Endothelial cell of umbilical vein (primary cell): ENCODE measurements at regions not wholly inside any gene's neighbourhood (a gene's known extent, or its start where the extent isn't known, plus 50 kb on each side); places are given as distances from the start of the nearest gene placed in this dataset.

Source experiments
- BruUV-seq: library from RNA; stranded (reverse); fragments of 400-500 nt; replicated peaks from 2 replicates; lab custom pipeline; 2021; lab: Mats Ljungman, UMichigan
- CTCF ChIA-PET: fragments of 300-600, 350-600 bp; sonication (Branson Sonifier 250); formaldehyde crosslinking; loops from one replicate; lab custom pipeline; 2021; ENCODE audit warnings: antibody characterized with exemption, inconsistent platforms; lab: Charles Lee
- POLR2A ChIA-PET: fragments of 300-600, 350-600 bp; sonication (Branson Sonifier 250); formaldehyde crosslinking; loops from one replicate; lab custom pipeline; 2021; ENCODE audit warnings: antibody characterized with exemption, inconsistent platforms; lab: Charles Lee
- DNase-seq: peaks from one replicate; pipeline ENCODE4 v3.0.0-alpha.2; 2011; ENCODE audit warnings: low read depth, low spot score
- FAIRE-seq: peaks from 2 replicates; lab custom pipeline; 2011; peaks lifted over from hg19 to GRCh38; lab: Jason Lieb, UNC
- H2AFZ ChIP-seq: 2 replicates; pipeline ENCODE4 v1.6.0; 2012; ENCODE audit warnings: low read depth, low read length, control low read depth, inconsistent platforms
- H3K27ac ChIP-seq: 2 replicates; pipeline ENCODE4 v1.5.1; 2011; ENCODE audit warnings: low read depth, mild to moderate bottlenecking, control low read depth, low read length, moderate library complexity; ENCODE audit not compliant: insufficient read depth
- H3K27me3 ChIP-seq, 2 experiments: 2 replicates each; pipeline versions ENCODE4 v1.6.0 to v1.6.1; 2011; ENCODE audit warnings: low read length in 2 of 2, mixed read lengths in 1 of 2; ENCODE audit not compliant: control insufficient read depth in 2 of 2, insufficient read depth in 2 of 2
- H3K36me3 ChIP-seq, 2 experiments: 2 replicates in 1 of 2; 3 replicates in 1 of 2; pipeline ENCODE4 v1.5.1; 2011; ENCODE audit warnings: low read length in 2 of 2, mild to moderate bottlenecking in 1 of 2, moderate library complexity in 1 of 2; ENCODE audit not compliant: control insufficient read depth in 2 of 2, insufficient read depth in 2 of 2; ENCODE audit errors: extremely low read depth in 1 of 2
- H3K4me1 ChIP-seq: 3 replicates; pipeline ENCODE4 v1.5.1; 2011; ENCODE audit warnings: mild to moderate bottlenecking, low read length; ENCODE audit not compliant: control insufficient read depth, insufficient read depth; ENCODE audit errors: extremely low read depth
- H3K4me2 ChIP-seq: 2 replicates; pipeline ENCODE4 v1.6.1; 2011; ENCODE audit warnings: low read length, control low read depth, mixed read lengths; ENCODE audit not compliant: insufficient read depth
- H3K4me3 ChIP-seq, 3 experiments: fragments of 200-600 bp in 1 of 3; sonication (generic), shearing (Covaris generic) in 1 of 3; replicated peaks in 1 of 3; 2 replicates each; pipeline ENCODE4 v1.5.1; 2011 to 2016; ENCODE audit warnings: control low read depth in 3 of 3, low read length in 3 of 3, mild to moderate bottlenecking in 2 of 3, inconsistent platforms in 1 of 3, low read depth in 1 of 3, moderate library complexity in 1 of 3; ENCODE audit not compliant: insufficient read depth in 1 of 3
- H3K79me2 ChIP-seq: 2 replicates; pipeline ENCODE4 v1.6.0; 2012; ENCODE audit warnings: low read length, inconsistent platforms; ENCODE audit not compliant: control insufficient read depth, insufficient read depth
- H3K9ac ChIP-seq: replicated peaks from 2 replicates; pipeline ENCODE3; 2011; ENCODE audit warnings: low read length, control low read depth; ENCODE audit not compliant: insufficient read depth; ENCODE audit errors: extremely low read depth
- H3K9me1 ChIP-seq: replicated peaks from 3 replicates; pipeline ENCODE4 v1.6.0; 2011; ENCODE audit warnings: mild to moderate bottlenecking, low read length; ENCODE audit not compliant: control insufficient read depth, insufficient read depth; ENCODE audit errors: extremely low read depth
- H3K9me3 ChIP-seq: replicated peaks from 2 replicates; pipeline ENCODE4 v1.5.1; 2012; ENCODE audit warnings: low read length, inconsistent platforms; ENCODE audit not compliant: control insufficient read depth, insufficient read depth
- H4K20me1 ChIP-seq: replicated peaks from 2 replicates; pipeline ENCODE3; 2011; ENCODE audit warnings: mild to moderate bottlenecking, low read length; ENCODE audit not compliant: control insufficient read depth, insufficient read depth; ENCODE audit errors: extremely low read depth
- EZH2 ChIP-seq: IDR thresholded peaks from 2 replicates; pipeline ENCODE4 v1.6.1; 2012; ENCODE audit warnings: borderline replicate concordance, low read depth, mild to moderate bottlenecking, moderate library complexity, low read length, inconsistent platforms; ENCODE audit not compliant: severe bottlenecking
- FOS ChIP-seq: IDR thresholded peaks from 2 replicates; pipeline ENCODE4 v1.6.1; 2011; ENCODE audit warnings: mild to moderate bottlenecking, low read length, moderate library complexity, borderline replicate concordance; ENCODE audit not compliant: insufficient read depth
- GATA2 ChIP-seq: IDR thresholded peaks from 2 replicates; pipeline ENCODE4 v1.7.0; 2011; ENCODE audit warnings: low read depth, mild to moderate bottlenecking, moderate library complexity, mixed read lengths, low read length; ENCODE audit not compliant: insufficient read length, insufficient read depth
- JUN ChIP-seq: IDR thresholded peaks from 2 replicates; pipeline ENCODE4 v1.6.1; 2011; ENCODE audit warnings: borderline replicate concordance, low read depth; ENCODE audit not compliant: insufficient read length, insufficient read depth
- MYC ChIP-seq: IDR thresholded peaks from one replicate; pipeline ENCODE4 v1.6.1; 2011; ENCODE audit warnings: mild to moderate bottlenecking, low read depth, low read length
- POLR2A ChIP-seq: IDR thresholded peaks from 2 replicates; pipeline ENCODE4 v1.6.1; 2012; ENCODE audit warnings: low read depth, mild to moderate bottlenecking, control low read depth, low read length
- POLR2AphosphoS5 ChIP-seq: IDR thresholded peaks from 2 replicates; pipeline ENCODE4 v1.6.1; 2012; ENCODE audit warnings: low read depth, mild to moderate bottlenecking, control low read depth, low read length, moderate library complexity; ENCODE audit not compliant: insufficient read depth
- dilution Hi-C: fragments of 300-500 bp; cut with MboI; formaldehyde crosslinking; loops from one replicate; pipeline ENCODE4 v1.15.0; 2019; ENCODE audit warnings: low sequenced_read_pairs; ENCODE audit not compliant: extremely low pct_ligation_motif_present
- intact Hi-C: fragments of 100-400 bp; cut with micrococcal nuclease; formaldehyde crosslinking; loops from one replicate; pipeline ENCODE4 v1.10.0; 2022
- TF ChIP-seq, protein P1 (sequence below), 2 donors: IDR thresholded peaks; 1 replicate in 1 of 2; 2 replicates in 1 of 2; pipeline ENCODE4 v1.5.1; 2011; ENCODE audit warnings: low read length in 2 of 2, mild to moderate bottlenecking in 2 of 2, moderate library complexity in 2 of 2, control low read depth in 1 of 2, inconsistent platforms in 1 of 2, low read depth in 1 of 2; ENCODE audit not compliant: insufficient read depth in 1 of 2; ENCODE audit errors: extremely low read depth in 1 of 2
- TF ChIP-seq, protein P2 (sequence below): IDR thresholded peaks from 2 replicates; pipeline ENCODE4 v1.6.1; 2011; ENCODE audit not compliant: insufficient read depth, insufficient read length

GRCh38 chr3:65052101-65052500 lies 364.3 kb upstream of the ADAMTS9 start:
- H3K4me2 ChIP-seq, result no peak overlapping the region
- H3K4me1 ChIP-seq, result no peaks in the 10 kb centered on the region
- no peak overlapping the region for H2AFZ ChIP-seq
- no peaks in the 10 kb centered on the region for H3K36me3 ChIP-seq
- POLR2A ChIA-PET, result no interaction called here
- DNase-seq (no peak), FAIRE-seq (no peak)
- H3K27me3 ChIP-seq, result no peaks in the 10 kb centered on the region
- TF ChIP-seq, protein P1, sequence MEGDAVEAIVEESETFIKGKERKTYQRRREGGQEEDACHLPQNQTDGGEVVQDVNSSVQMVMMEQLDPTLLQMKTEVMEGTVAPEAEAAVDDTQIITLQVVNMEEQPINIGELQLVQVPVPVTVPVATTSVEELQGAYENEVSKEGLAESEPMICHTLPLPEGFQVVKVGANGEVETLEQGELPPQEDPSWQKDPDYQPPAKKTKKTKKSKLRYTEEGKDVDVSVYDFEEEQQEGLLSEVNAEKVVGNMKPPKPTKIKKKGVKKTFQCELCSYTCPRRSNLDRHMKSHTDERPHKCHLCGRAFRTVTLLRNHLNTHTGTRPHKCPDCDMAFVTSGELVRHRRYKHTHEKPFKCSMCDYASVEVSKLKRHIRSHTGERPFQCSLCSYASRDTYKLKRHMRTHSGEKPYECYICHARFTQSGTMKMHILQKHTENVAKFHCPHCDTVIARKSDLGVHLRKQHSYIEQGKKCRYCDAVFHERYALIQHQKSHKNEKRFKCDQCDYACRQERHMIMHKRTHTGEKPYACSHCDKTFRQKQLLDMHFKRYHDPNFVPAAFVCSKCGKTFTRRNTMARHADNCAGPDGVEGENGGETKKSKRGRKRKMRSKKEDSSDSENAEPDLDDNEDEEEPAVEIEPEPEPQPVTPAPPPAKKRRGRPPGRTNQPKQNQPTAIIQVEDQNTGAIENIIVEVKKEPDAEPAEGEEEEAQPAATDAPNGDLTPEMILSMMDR (IDR thresholded peaks at IDR 0.05; ENCODE audit: extremely low read depth in 1 of 2, insufficient read depth in 1 of 2, low read depth in 1 of 2, low read length in 2 of 2), result no peak
- TF ChIP-seq JUN, result no peak
- TF ChIP-seq, protein P2, sequence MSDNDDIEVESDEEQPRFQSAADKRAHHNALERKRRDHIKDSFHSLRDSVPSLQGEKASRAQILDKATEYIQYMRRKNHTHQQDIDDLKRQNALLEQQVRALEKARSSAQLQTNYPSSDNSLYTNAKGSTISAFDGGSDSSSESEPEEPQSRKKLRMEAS, result no peak
- TF ChIP-seq POLR2A, result no peak
- TF ChIP-seq MYC, result no peak
- TF ChIP-seq FOS, result no peak
- no peak for TF ChIP-seq GATA2
- TF ChIP-seq EZH2, result no peak
- TF ChIP-seq POLR2AphosphoS5, result no peak
- H4K20me1 ChIP-seq, result no peaks in the 10 kb centered on the region
- intact Hi-C loops, result no loop called here
- H3K4me3 ChIP-seq, result no peak overlapping the region
- BruUV-seq, result no TSS peak
- no peaks in the 10 kb centered on the region for H3K9me3 ChIP-seq
- dilution Hi-C loops, result no loop called here
- CTCF ChIA-PET, result interaction anchor here (1.2 to 1.7 kb wide), 4 partner anchors 8 to 239 kb away, joined by 3 to 4 read pairs (median 4); no protein-coding TSS in a partner anchor
- no peak overlapping the region for H3K27ac ChIP-seq
- no peak overlapping the region for H3K9ac ChIP-seq
- no peaks in the 10 kb centered on the region for H3K79me2 ChIP-seq
- H3K9me1 ChIP-seq, result no peaks in the 10 kb centered on the region
